SK-N-SH (cell line): ENCODE measurements at regions not wholly inside any gene's neighbourhood (a gene's known extent, or its start where the extent isn't known, plus 50 kb on each side); places are given as distances from the start of the nearest gene placed in this dataset.

Experiments
- CTCF ChIA-PET: fragments of 300-600, 350-600 bp; formaldehyde crosslinking; extraction: SDS; loops from one replicate; lab custom pipeline; 2021; lab: Yijun Ruan, JAX
- POLR2A ChIA-PET: fragments of 350-600 bp; sonication (Branson Sonifier 250); formaldehyde crosslinking; extraction: SDS; loops from one replicate; lab custom pipeline; 2020; ENCODE audit warnings: antibody characterized with exemption, inconsistent platforms; lab: Yijun Ruan, JAX
- DNase-seq: peaks from one replicate; pipeline ENCODE4 v3.0.0; 2012
- H2AFZ ChIP-seq: fragments of 200-600 bp; sonication (generic); 2 replicates; pipeline ENCODE4 v1.8.1; 2016; ENCODE audit warnings: antibody characterized with exemption, mild to moderate bottlenecking, low read depth
- H3F3A ChIP-seq: fragments of 200-600 bp; sonication (generic); replicated peaks from 2 replicates; pipeline ENCODE3; 2016; ENCODE audit warnings: antibody characterized with exemption, mild to moderate bottlenecking; ENCODE audit not compliant: insufficient read depth
- H3K27ac ChIP-seq, 2 experiments: fragments of 200-500 bp in 1 of 2; fragments of 200-600 bp in 1 of 2; sonication (Bioruptor generic) in 1 of 2; sonication (generic), shearing (Covaris generic) in 1 of 2; 2 replicates each; pipeline versions ENCODE4 v1.5.1 to v1.6.1; 2014 to 2016; ENCODE audit warnings: low read depth in 2 of 2, inconsistent platforms in 1 of 2, low read length in 1 of 2, mild to moderate bottlenecking in 1 of 2, mixed read lengths in 1 of 2
- H3K27me3 ChIP-seq: fragments of 200-600 bp; sonication (generic), shearing (Covaris generic); 2 replicates; pipeline ENCODE4 v1.6.1; 2016; ENCODE audit warnings: mixed run types; ENCODE audit not compliant: insufficient read depth
- H3K36me3 ChIP-seq, 2 experiments: fragments of 200-500 bp in 1 of 2; fragments of 200-600 bp in 1 of 2; sonication (Bioruptor generic) in 1 of 2; sonication (generic) in 1 of 2; replicated peaks in 1 of 2; 2 replicates each; pipeline versions ENCODE3 to v1.5.1; 2014 to 2016; ENCODE audit warnings: low read length in 1 of 2, mild to moderate bottlenecking in 1 of 2; ENCODE audit not compliant: insufficient read depth in 2 of 2, control insufficient read depth in 1 of 2
- H3K4me1 ChIP-seq, 2 experiments: fragments of 200-500 bp in 1 of 2; fragments of 200-600 bp in 1 of 2; sonication (Bioruptor generic) in 1 of 2; sonication (generic), shearing (Covaris generic) in 1 of 2; 2 replicates each; pipeline versions ENCODE4 v1.5.1 to v1.6.1; 2014 to 2016; ENCODE audit warnings: low read depth in 1 of 2, low read length in 1 of 2, mixed run types in 1 of 2; ENCODE audit not compliant: insufficient read depth in 2 of 2, control insufficient read depth in 1 of 2
- H3K4me2 ChIP-seq: fragments of 200-600 bp; sonication (generic), shearing (Covaris generic); 2 replicates; pipeline ENCODE4 v1.6.1; 2017; ENCODE audit warnings: mixed run types
- H3K4me3 ChIP-seq, 2 experiments: fragments of 200-500 bp in 1 of 2; fragments of 200-600 bp in 1 of 2; sonication (Bioruptor generic) in 1 of 2; sonication (generic), shearing (Covaris generic) in 1 of 2; 2 replicates each; pipeline versions ENCODE4 v1.5.1 to v1.8.1; 2014 to 2016; ENCODE audit warnings: low read depth in 2 of 2, inconsistent platforms in 1 of 2, low read length in 1 of 2, mild to moderate bottlenecking in 1 of 2, mixed read lengths in 1 of 2, moderate library complexity in 1 of 2
- H3K79me2 ChIP-seq: fragments of 200-600 bp; sonication (generic); 2 replicates; pipeline ENCODE4 v1.8.1; 2017; ENCODE audit warnings: mild to moderate bottlenecking; ENCODE audit not compliant: insufficient read depth
- H3K9ac ChIP-seq: fragments of 200-600 bp; sonication (generic); 2 replicates; pipeline ENCODE4 v1.6.1; 2017; ENCODE audit warnings: mixed run types
- H3K9me2 ChIP-seq: fragments of 200-600 bp; sonication (generic); 2 replicates; pipeline ENCODE4 v1.6.1; 2017; ENCODE audit warnings: mixed run types
- H3K9me3 ChIP-seq: fragments of 200-600 bp; sonication (generic); 2 replicates; pipeline ENCODE4 v1.6.1; 2017; ENCODE audit warnings: mixed run types, mild to moderate bottlenecking, moderate library complexity
- H4K20me1 ChIP-seq: fragments of 200-600 bp; sonication (generic); 2 replicates; pipeline ENCODE4 v1.6.1; 2017; ENCODE audit warnings: mild to moderate bottlenecking, mixed run types; ENCODE audit not compliant: insufficient read depth
- ELF1 ChIP-seq: IDR thresholded peaks from 2 replicates; pipeline ENCODE4 v1.4.0; 2012
- EP300 ChIP-seq, 2 experiments: IDR thresholded peaks; 2 replicates each; pipeline versions ENCODE4 v1.4.0 to v1.6.1; 2012; ENCODE audit warnings: borderline replicate concordance in 1 of 2, low read depth in 1 of 2, low read length in 1 of 2
- EZH2phosphoT487 ChIP-seq: fragments of 200-600 bp; sonication (generic); IDR thresholded peaks from 2 replicates; pipeline ENCODE4 v1.6.1; 2017; ENCODE audit warnings: low read depth, mixed run types, mild to moderate bottlenecking, antibody characterized with exemption, moderate library complexity, borderline replicate concordance
- FOSL2 ChIP-seq: IDR thresholded peaks from 2 replicates; pipeline ENCODE4 v1.4.0; 2012; ENCODE audit warnings: low read depth, mild to moderate bottlenecking, moderate library complexity, borderline replicate concordance
- GATA2 ChIP-seq: sonication (generic); formaldehyde crosslinking; IDR thresholded peaks from 2 replicates; pipeline ENCODE4 v1.5.0; 2020; ENCODE audit warnings: mild to moderate bottlenecking, missing genetic modification reagents
- MAX ChIP-seq: IDR thresholded peaks from 2 replicates; pipeline ENCODE4 v1.4.0; 2012; ENCODE audit warnings: low read depth
- NRF1 ChIP-seq: IDR thresholded peaks from 2 replicates; pipeline ENCODE4 v1.6.1; 2012; ENCODE audit warnings: low read depth, mild to moderate bottlenecking, low read length
- RAD21 ChIP-seq: IDR thresholded peaks from 2 replicates; pipeline ENCODE4 v1.6.1; 2012; ENCODE audit warnings: mild to moderate bottlenecking, low read length
- RCOR1 ChIP-seq: fragments of 150-350 bp; IDR thresholded peaks from 2 replicates; pipeline ENCODE4 v1.6.1; 2017; ENCODE audit warnings: antibody characterized with exemption, low read length
- TCF12 ChIP-seq: IDR thresholded peaks from 2 replicates; pipeline ENCODE4 v1.4.0; 2012
- YY1 ChIP-seq: IDR thresholded peaks from 2 replicates; pipeline ENCODE4 v1.4.0; 2012; ENCODE audit warnings: low read depth, mild to moderate bottlenecking
- ZBTB33 ChIP-seq: IDR thresholded peaks from 2 replicates; pipeline ENCODE4 v1.4.0; 2012; ENCODE audit warnings: low read depth, borderline replicate concordance
- TF ChIP-seq, protein P1 (sequence below): IDR thresholded peaks from 2 replicates; pipeline ENCODE4 v1.4.0; 2012; ENCODE audit warnings: low read depth, borderline replicate concordance
- TF ChIP-seq, protein P2 (sequence below): fragments of 150-350 bp; IDR thresholded peaks from 2 replicates; pipeline ENCODE4 v1.6.1; 2017; ENCODE audit warnings: antibody characterized with exemption, low read length, low read depth, borderline replicate concordance
- TF ChIP-seq, protein P3 (sequence below): fragments of 200-600 bp; sonication (generic); IDR thresholded peaks from 2 replicates; pipeline ENCODE4 v1.6.1; 2017; ENCODE audit warnings: antibody characterized with exemption, mild to moderate bottlenecking, moderate library complexity

DNA sequence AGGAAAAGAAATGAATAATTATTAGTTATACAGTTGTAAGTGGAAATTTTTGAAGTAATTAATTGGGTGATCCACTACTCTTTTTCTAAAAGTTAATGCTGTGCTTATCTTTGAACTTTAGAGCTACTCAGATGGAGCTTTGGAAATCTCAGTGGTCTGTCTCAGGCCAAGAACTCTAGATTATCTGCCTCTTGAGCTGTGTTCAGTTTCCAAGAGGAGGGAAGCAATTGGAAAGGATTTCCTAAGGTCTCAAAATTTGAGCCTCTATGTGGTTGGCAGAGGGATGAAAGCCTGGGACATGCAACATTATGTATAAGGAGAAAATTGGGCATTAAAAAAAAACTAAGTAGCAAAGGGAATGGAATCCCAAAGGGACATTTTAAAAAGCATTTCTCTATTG is 334.0 kb upstream of the PRICKLE1 start:
- H2AFZ ChIP-seq, result no peak overlapping the region
- no peaks in the 10 kb centered on the region for H3K27me3 ChIP-seq
- H3K4me1 ChIP-seq, result peaks cover 0 to 12% of the 10 kb centered on the region in 2 experiments; a peak in 2 of 4 replicates
- H3K27ac ChIP-seq, result no peak overlapping the region
- ChIA-PET POLR2A (no interaction called here), CTCF (no interaction called here)
- H3K9ac ChIP-seq, result no peak overlapping the region
- H4K20me1 ChIP-seq, result no peaks in the 10 kb centered on the region
- no peak for DNase-seq
- no peaks in the 10 kb centered on the region for H3K79me2 ChIP-seq
- H3K36me3 ChIP-seq, result no peaks in the 10 kb centered on the region
- H3K9me3 ChIP-seq, result no peaks in the 10 kb centered on the region
- TF ChIP-seq, protein P1, sequence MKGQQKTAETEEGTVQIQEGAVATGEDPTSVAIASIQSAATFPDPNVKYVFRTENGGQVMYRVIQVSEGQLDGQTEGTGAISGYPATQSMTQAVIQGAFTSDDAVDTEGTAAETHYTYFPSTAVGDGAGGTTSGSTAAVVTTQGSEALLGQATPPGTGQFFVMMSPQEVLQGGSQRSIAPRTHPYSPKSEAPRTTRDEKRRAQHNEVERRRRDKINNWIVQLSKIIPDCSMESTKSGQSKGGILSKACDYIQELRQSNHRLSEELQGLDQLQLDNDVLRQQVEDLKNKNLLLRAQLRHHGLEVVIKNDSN, result no peak
- TF ChIP-seq NRF1, result no peak
- TF ChIP-seq EP300 (IDR thresholded peaks at IDR 0.05; ENCODE audit: borderline replicate concordance in 1 of 2, low read depth in 1 of 2, low read length in 1 of 2), result no peak
- TF ChIP-seq YY1, result no peak
- TF ChIP-seq FOSL2, result no peak
- TF ChIP-seq RAD21, result no peak
- no peak for TF ChIP-seq EZH2phosphoT487
- TF ChIP-seq ELF1, result no peak
- TF ChIP-seq GATA2, result no peak
- TF ChIP-seq MAX, result no peak
- TF ChIP-seq, protein P2, sequence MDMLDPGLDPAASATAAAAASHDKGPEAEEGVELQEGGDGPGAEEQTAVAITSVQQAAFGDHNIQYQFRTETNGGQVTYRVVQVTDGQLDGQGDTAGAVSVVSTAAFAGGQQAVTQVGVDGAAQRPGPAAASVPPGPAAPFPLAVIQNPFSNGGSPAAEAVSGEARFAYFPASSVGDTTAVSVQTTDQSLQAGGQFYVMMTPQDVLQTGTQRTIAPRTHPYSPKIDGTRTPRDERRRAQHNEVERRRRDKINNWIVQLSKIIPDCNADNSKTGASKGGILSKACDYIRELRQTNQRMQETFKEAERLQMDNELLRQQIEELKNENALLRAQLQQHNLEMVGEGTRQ, result no peak
- TF ChIP-seq ZBTB33, result no peak
- TF ChIP-seq, protein P3, sequence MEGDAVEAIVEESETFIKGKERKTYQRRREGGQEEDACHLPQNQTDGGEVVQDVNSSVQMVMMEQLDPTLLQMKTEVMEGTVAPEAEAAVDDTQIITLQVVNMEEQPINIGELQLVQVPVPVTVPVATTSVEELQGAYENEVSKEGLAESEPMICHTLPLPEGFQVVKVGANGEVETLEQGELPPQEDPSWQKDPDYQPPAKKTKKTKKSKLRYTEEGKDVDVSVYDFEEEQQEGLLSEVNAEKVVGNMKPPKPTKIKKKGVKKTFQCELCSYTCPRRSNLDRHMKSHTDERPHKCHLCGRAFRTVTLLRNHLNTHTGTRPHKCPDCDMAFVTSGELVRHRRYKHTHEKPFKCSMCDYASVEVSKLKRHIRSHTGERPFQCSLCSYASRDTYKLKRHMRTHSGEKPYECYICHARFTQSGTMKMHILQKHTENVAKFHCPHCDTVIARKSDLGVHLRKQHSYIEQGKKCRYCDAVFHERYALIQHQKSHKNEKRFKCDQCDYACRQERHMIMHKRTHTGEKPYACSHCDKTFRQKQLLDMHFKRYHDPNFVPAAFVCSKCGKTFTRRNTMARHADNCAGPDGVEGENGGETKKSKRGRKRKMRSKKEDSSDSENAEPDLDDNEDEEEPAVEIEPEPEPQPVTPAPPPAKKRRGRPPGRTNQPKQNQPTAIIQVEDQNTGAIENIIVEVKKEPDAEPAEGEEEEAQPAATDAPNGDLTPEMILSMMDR, result no peak
- TF ChIP-seq TCF12, result no peak
- no peak for TF ChIP-seq RCOR1
- no peaks in the 10 kb centered on the region for H3K9me2 ChIP-seq
- no peak overlapping the region for H3K4me3 ChIP-seq
- no peak overlapping the region for H3K4me2 ChIP-seq
- H3F3A ChIP-seq, result no peaks in the 10 kb centered on the region
